Panc1 (cell line): ENCODE measurements at regions not wholly inside any gene's neighbourhood (a gene's known extent, or its start where the extent isn't known, plus 50 kb on each side); places are given as distances from the start of the nearest gene placed in this dataset.

Experiments
- POLR2AphosphoS5 ChIP-seq: IDR thresholded peaks from 2 replicates; pipeline ENCODE4 v1.6.1; 2012; ENCODE audit warnings: mild to moderate bottlenecking, low read depth, low read length, moderate library complexity
- SIN3A ChIP-seq: IDR thresholded peaks from 2 replicates; pipeline ENCODE4 v1.6.1; 2012; ENCODE audit warnings: low read depth, mild to moderate bottlenecking, low read length, moderate library complexity, borderline replicate concordance; ENCODE audit not compliant: insufficient read depth
- TCF7L2 ChIP-seq: IDR thresholded peaks from 2 replicates; pipeline ENCODE4 v1.6.1; 2011; ENCODE audit warnings: mild to moderate bottlenecking, low read depth, low read length, inconsistent platforms
- TF ChIP-seq, protein P1 (sequence below): fragments of 450-650 bp; IDR thresholded peaks from 2 replicates; pipeline ENCODE4 v1.5.1; 2017; ENCODE audit warnings: mild to moderate bottlenecking
- TF ChIP-seq, protein P2 (sequence below), 2 experiments: IDR thresholded peaks; 2 replicates each; pipeline ENCODE4 v1.6.1; 2011 to 2012; ENCODE audit warnings: low read depth in 2 of 2, control low read depth in 1 of 2, low read length in 1 of 2, mild to moderate bottlenecking in 1 of 2, moderate library complexity in 1 of 2; ENCODE audit not compliant: insufficient read depth in 1 of 2

DNA sequence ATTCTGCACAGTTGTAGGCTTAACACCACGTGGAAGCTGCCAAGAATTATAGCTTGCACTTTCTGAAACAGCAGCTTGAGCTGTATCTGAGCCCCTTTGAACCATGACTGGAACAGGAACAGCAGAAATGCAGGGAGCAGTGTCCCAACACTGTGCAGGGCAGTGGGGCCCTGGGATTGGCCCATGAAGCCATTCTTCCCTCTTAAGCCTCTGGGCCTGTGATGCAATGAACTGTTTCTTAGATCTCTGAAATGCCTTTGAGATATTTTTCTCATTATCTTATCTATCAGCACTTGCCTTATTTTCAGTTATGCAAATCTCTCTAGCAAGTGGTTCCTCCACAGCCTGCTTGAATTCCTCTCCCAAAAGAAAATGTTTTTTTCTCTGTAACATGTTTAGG, 87.0 kb upstream of the MTAP start:
- TF ChIP-seq, protein P1, sequence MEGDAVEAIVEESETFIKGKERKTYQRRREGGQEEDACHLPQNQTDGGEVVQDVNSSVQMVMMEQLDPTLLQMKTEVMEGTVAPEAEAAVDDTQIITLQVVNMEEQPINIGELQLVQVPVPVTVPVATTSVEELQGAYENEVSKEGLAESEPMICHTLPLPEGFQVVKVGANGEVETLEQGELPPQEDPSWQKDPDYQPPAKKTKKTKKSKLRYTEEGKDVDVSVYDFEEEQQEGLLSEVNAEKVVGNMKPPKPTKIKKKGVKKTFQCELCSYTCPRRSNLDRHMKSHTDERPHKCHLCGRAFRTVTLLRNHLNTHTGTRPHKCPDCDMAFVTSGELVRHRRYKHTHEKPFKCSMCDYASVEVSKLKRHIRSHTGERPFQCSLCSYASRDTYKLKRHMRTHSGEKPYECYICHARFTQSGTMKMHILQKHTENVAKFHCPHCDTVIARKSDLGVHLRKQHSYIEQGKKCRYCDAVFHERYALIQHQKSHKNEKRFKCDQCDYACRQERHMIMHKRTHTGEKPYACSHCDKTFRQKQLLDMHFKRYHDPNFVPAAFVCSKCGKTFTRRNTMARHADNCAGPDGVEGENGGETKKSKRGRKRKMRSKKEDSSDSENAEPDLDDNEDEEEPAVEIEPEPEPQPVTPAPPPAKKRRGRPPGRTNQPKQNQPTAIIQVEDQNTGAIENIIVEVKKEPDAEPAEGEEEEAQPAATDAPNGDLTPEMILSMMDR: no peak
- TF ChIP-seq POLR2AphosphoS5 (no peak), TCF7L2 (no peak), SIN3A (no peak)
- TF ChIP-seq, protein P2, sequence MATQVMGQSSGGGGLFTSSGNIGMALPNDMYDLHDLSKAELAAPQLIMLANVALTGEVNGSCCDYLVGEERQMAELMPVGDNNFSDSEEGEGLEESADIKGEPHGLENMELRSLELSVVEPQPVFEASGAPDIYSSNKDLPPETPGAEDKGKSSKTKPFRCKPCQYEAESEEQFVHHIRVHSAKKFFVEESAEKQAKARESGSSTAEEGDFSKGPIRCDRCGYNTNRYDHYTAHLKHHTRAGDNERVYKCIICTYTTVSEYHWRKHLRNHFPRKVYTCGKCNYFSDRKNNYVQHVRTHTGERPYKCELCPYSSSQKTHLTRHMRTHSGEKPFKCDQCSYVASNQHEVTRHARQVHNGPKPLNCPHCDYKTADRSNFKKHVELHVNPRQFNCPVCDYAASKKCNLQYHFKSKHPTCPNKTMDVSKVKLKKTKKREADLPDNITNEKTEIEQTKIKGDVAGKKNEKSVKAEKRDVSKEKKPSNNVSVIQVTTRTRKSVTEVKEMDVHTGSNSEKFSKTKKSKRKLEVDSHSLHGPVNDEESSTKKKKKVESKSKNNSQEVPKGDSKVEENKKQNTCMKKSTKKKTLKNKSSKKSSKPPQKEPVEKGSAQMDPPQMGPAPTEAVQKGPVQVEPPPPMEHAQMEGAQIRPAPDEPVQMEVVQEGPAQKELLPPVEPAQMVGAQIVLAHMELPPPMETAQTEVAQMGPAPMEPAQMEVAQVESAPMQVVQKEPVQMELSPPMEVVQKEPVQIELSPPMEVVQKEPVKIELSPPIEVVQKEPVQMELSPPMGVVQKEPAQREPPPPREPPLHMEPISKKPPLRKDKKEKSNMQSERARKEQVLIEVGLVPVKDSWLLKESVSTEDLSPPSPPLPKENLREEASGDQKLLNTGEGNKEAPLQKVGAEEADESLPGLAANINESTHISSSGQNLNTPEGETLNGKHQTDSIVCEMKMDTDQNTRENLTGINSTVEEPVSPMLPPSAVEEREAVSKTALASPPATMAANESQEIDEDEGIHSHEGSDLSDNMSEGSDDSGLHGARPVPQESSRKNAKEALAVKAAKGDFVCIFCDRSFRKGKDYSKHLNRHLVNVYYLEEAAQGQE (IDR thresholded peaks at IDR 0.05; ENCODE audit: insufficient read depth in 1 of 2, low read depth in 2 of 2, low read length in 1 of 2): no peak
